H1 (cell line): ENCODE measurements at regions not wholly inside any gene's neighbourhood (a gene's known extent, or its start where the extent isn't known, plus 50 kb on each side); places are given as distances from the start of the nearest gene placed in this dataset.

Experiments
- CHD7 ChIP-seq: fragments of 300-600 bp; sonication (generic); IDR thresholded peaks from 2 replicates; pipeline ENCODE4 v1.7.1; 2012; ENCODE audit warnings: low read length, moderate library complexity, mild to moderate bottlenecking, inconsistent platforms; ENCODE audit not compliant: insufficient replicate concordance
- EP300 ChIP-seq, 2 experiments: IDR thresholded peaks; 1 replicate in 1 of 2; 2 replicates in 1 of 2; pipeline ENCODE4 v1.6.1; 2011 to 2012; ENCODE audit warnings: low read depth in 2 of 2, low read length in 2 of 2, mild to moderate bottlenecking in 2 of 2, borderline replicate concordance in 1 of 2, inconsistent platforms in 1 of 2, moderate library complexity in 1 of 2
- JUN ChIP-seq: IDR thresholded peaks from 2 replicates; pipeline ENCODE4 v1.6.1; 2011; ENCODE audit warnings: low read depth, mild to moderate bottlenecking, improper control_type of control experiment, low read length
- KDM4A ChIP-seq: IDR thresholded peaks from one replicate; pipeline ENCODE4 v1.7.1; 2012; ENCODE audit warnings: low read depth, mild to moderate bottlenecking, moderate library complexity, low read length, inconsistent platforms; ENCODE audit not compliant: severe bottlenecking
- POLR2A ChIP-seq, 2 experiments: IDR thresholded peaks; 1 replicate in 1 of 2; 2 replicates in 1 of 2; pipeline ENCODE4 v1.6.1; 2011; ENCODE audit warnings: low read depth in 2 of 2, low read length in 2 of 2, mild to moderate bottlenecking in 2 of 2; ENCODE audit errors: control extremely low read depth in 1 of 2
- POLR2AphosphoS5 ChIP-seq: IDR thresholded peaks from 2 replicates; pipeline ENCODE4 v1.6.1; 2011; ENCODE audit warnings: low read depth, low read length
- POU5F1 ChIP-seq: IDR thresholded peaks from 2 replicates; pipeline ENCODE4 v1.6.1; 2011; ENCODE audit warnings: low read depth, mild to moderate bottlenecking, low read length, moderate library complexity
- RAD21 ChIP-seq, 2 experiments: IDR thresholded peaks in 1 of 2; conservative IDR thresholded peaks in 1 of 2; 2 replicates each; pipeline ENCODE4 v1.6.1; 2011; ENCODE audit warnings: low read depth in 2 of 2, low read length in 2 of 2, improper control_type of control experiment in 1 of 2, inconsistent platforms in 1 of 2, mild to moderate bottlenecking in 1 of 2, moderate library complexity in 1 of 2
- TAF1 ChIP-seq: IDR thresholded peaks from 2 replicates; pipeline ENCODE4 v1.6.1; 2011; ENCODE audit warnings: mild to moderate bottlenecking, low read depth, low read length
- TF ChIP-seq, protein P1 (sequence below), 3 experiments: IDR thresholded peaks; 1 replicate in 2 of 3; 2 replicates in 1 of 3; pipeline versions ENCODE4 v1.5.1 to v1.6.1; 2011; ENCODE audit warnings: low read length in 3 of 3, mild to moderate bottlenecking in 3 of 3, inconsistent platforms in 2 of 3, low read depth in 1 of 3, moderate library complexity in 1 of 3; ENCODE audit not compliant: insufficient read depth in 1 of 3; ENCODE audit errors: control extremely low read depth in 1 of 3
- TF ChIP-seq, protein P2 (sequence below): IDR thresholded peaks from 2 replicates; pipeline ENCODE4 v1.6.1; 2011; ENCODE audit warnings: low read length, improper control_type of control experiment

DNA sequence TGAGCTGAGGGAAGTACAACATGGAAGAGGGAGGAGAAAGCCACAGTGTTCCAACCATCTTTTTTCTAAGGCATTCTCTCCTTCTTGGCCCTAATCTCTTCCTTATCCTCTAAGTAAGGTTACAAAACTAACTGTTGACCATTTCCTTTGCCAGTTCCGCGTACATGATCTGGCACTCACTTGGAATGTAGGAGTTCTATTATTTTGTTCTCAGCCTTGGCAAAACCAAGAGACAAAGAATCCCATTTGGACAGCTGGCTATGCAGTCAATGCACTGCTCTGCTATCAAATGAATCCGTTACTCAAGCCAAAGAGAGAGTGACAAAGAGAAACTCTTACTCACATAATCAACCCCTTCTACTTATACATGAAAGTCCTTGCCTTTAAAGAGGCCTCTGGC is 410.3 kb downstream of the DTWD2 start:
- TF ChIP-seq RAD21 (IDR thresholded peaks at IDR 0.05 in 1 of 2, conservative IDR thresholded peaks at IDR 0.05 in 1 of 2; ENCODE audit: low read depth in 2 of 2, low read length in 2 of 2), result no peak
- TF ChIP-seq, protein P1, sequence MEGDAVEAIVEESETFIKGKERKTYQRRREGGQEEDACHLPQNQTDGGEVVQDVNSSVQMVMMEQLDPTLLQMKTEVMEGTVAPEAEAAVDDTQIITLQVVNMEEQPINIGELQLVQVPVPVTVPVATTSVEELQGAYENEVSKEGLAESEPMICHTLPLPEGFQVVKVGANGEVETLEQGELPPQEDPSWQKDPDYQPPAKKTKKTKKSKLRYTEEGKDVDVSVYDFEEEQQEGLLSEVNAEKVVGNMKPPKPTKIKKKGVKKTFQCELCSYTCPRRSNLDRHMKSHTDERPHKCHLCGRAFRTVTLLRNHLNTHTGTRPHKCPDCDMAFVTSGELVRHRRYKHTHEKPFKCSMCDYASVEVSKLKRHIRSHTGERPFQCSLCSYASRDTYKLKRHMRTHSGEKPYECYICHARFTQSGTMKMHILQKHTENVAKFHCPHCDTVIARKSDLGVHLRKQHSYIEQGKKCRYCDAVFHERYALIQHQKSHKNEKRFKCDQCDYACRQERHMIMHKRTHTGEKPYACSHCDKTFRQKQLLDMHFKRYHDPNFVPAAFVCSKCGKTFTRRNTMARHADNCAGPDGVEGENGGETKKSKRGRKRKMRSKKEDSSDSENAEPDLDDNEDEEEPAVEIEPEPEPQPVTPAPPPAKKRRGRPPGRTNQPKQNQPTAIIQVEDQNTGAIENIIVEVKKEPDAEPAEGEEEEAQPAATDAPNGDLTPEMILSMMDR (IDR thresholded peaks at IDR 0.05; ENCODE audit: control extremely low read depth in 1 of 3, insufficient read depth in 1 of 3, low read depth in 1 of 3, low read length in 3 of 3), result no peak
- TF ChIP-seq POLR2AphosphoS5, result no peak
- no peak for TF ChIP-seq POLR2A (IDR thresholded peaks at IDR 0.05; ENCODE audit: control extremely low read depth in 1 of 2, low read depth in 2 of 2, low read length in 2 of 2)
- TF ChIP-seq JUN, result no peak
- no peak for TF ChIP-seq KDM4A
- no peak for TF ChIP-seq EP300 (IDR thresholded peaks at IDR 0.05; ENCODE audit: borderline replicate concordance in 1 of 2, low read depth in 2 of 2, low read length in 2 of 2)
- no peak for TF ChIP-seq CHD7
- TF ChIP-seq, protein P2, sequence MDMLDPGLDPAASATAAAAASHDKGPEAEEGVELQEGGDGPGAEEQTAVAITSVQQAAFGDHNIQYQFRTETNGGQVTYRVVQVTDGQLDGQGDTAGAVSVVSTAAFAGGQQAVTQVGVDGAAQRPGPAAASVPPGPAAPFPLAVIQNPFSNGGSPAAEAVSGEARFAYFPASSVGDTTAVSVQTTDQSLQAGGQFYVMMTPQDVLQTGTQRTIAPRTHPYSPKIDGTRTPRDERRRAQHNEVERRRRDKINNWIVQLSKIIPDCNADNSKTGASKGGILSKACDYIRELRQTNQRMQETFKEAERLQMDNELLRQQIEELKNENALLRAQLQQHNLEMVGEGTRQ, result no peak
- no peak for TF ChIP-seq TAF1
- TF ChIP-seq POU5F1, result no peak
